ENCODE measurements at regions not wholly inside any gene's neighbourhood (a gene's known extent, or its start where the extent isn't known, plus 50 kb on each side); places are given as distances from the start of the nearest gene placed in this dataset.

DNA sequence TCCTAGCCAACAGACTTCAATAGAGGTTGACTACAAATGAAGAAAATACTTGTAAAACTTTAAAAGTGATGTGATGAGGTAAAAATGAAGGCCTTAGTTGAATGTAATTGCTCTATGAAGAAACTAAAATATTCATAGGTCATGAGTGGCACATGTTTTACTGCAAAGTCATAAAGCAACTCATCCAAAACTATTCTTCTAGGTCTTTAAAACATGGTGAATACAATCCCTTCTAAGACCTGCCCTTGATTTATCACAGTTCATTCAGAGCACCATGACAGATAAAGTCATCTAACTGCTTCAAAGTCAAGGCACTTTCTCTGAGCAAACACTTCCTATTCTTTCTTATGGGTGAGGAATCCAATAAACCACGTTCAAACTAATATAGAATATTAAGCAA lies 713.5 kb downstream of the SORCS1 start:
- no peak overlapping the region for H3K27ac ChIP-seq (ENCODE audit: insufficient read depth, low read length)
- no peak overlapping the region for H2AK9ac ChIP-seq (replicated peaks; ENCODE audit: low read depth, low read length, poor library complexity)
- peak overlapping the region; percentile 41 for H2BK5ac ChIP-seq (ENCODE audit: low read depth, low read length, poor library complexity, severe bottlenecking)
- no peaks in the 10 kb centered on the region for H3K36me3 ChIP-seq (ENCODE audit: control insufficient read depth, insufficient read depth, low read length)
- no peak overlapping the region for H3K18ac ChIP-seq (ENCODE audit: low read depth, low read length)
- H3K9me1 ChIP-seq (ENCODE audit: insufficient read depth, low read length): no peaks in the 10 kb centered on the region
- BruUV-seq (replicated peaks): no TSS peak
- in situ Hi-C loops (cut with MboI; ENCODE audit: low sequenced_read_pairs): no loop called here
- H3K4me1 ChIP-seq (ENCODE audit: control insufficient read depth, insufficient read depth, low read length): no peaks in the 10 kb centered on the region
- CTCF ChIA-PET: no interaction called here
- no peak overlapping the region for H2BK120ac ChIP-seq (ENCODE audit: low read depth, low read length)
- H3K4ac ChIP-seq (ENCODE audit: low read depth, low read length): no peak overlapping the region
- H4K5ac ChIP-seq (ENCODE audit: low read depth, low read length): no peak overlapping the region
- no peak overlapping the region for H3K14ac ChIP-seq (replicated peaks; ENCODE audit: low read depth, low read length)
- intact Hi-C loops (cut with micrococcal nuclease): no loop called here
- H4K91ac ChIP-seq (ENCODE audit: insufficient read depth, low read depth, low read length): no peak overlapping the region
- H2BK20ac ChIP-seq (ENCODE audit: low read depth, low read length): no peak overlapping the region
- no peak overlapping the region for H2AFZ ChIP-seq (replicated peaks; ENCODE audit: low read length, poor library complexity)
- no peak overlapping the region for H4K8ac ChIP-seq (ENCODE audit: low read depth in 2 of 2, low read length in 2 of 2)
- no peak overlapping the region for H2AK5ac ChIP-seq (ENCODE audit: low read depth, low read length)
- POLR2A ChIA-PET (ENCODE audit: unreplicated experiment): no interaction called here
- no peak overlapping the region for H3K4me3 ChIP-seq (ENCODE audit: insufficient read depth, low read depth, low read length)
- H3K9me3 ChIP-seq (ENCODE audit: control insufficient read depth, insufficient read depth, low read length): no peaks in the 10 kb centered on the region
- no peak overlapping the region for H3K56ac ChIP-seq (ENCODE audit: extremely low read depth, insufficient read depth, low read length)
- TF ChIP-seq ELK1 (IDR thresholded peaks at IDR 0.05; ENCODE audit: borderline replicate concordance, low read depth, low read length) (no peak), CHD1 (IDR thresholded peaks at IDR 0.05; ENCODE audit: low read depth, low read length) (no peak), SMC3 (IDR thresholded peaks at IDR 0.05; ENCODE audit: low read depth, low read length) (no peak), POLR2A (IDR thresholded peaks at IDR 0.05; ENCODE audit: low read depth, low read length) (no peak), NFE2L2 (IDR thresholded peaks at IDR 0.05; ENCODE audit: low read depth, low read length) (no peak), MXI1 (IDR thresholded peaks at IDR 0.05; ENCODE audit: borderline replicate concordance, low read depth, low read length) (no peak), MAFK (IDR thresholded peaks at IDR 0.05; ENCODE audit: low read depth, low read length) (no peak), BHLHE40 (IDR thresholded peaks at IDR 0.05; ENCODE audit: low read depth, low read length) (no peak), RAD21 (IDR thresholded peaks at IDR 0.05; ENCODE audit: low read length) (no peak), FOS (IDR thresholded peaks at IDR 0.05; ENCODE audit: low read depth, low read length) (no peak), CEBPB (IDR thresholded peaks at IDR 0.05; ENCODE audit: low read depth, low read length) (no peak), RCOR1 (IDR thresholded peaks at IDR 0.05; ENCODE audit: insufficient replicate concordance, low read length) (no peak), MAZ (IDR thresholded peaks at IDR 0.05; ENCODE audit: borderline replicate concordance, low read depth, low read length) (no peak), RFX5 (IDR thresholded peaks at IDR 0.05; ENCODE audit: low read depth, low read length) (no peak)
- TF ChIP-seq, protein P1, sequence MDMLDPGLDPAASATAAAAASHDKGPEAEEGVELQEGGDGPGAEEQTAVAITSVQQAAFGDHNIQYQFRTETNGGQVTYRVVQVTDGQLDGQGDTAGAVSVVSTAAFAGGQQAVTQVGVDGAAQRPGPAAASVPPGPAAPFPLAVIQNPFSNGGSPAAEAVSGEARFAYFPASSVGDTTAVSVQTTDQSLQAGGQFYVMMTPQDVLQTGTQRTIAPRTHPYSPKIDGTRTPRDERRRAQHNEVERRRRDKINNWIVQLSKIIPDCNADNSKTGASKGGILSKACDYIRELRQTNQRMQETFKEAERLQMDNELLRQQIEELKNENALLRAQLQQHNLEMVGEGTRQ (IDR thresholded peaks at IDR 0.05; ENCODE audit: low read depth, low read length): no peak
- TF ChIP-seq, protein P2, sequence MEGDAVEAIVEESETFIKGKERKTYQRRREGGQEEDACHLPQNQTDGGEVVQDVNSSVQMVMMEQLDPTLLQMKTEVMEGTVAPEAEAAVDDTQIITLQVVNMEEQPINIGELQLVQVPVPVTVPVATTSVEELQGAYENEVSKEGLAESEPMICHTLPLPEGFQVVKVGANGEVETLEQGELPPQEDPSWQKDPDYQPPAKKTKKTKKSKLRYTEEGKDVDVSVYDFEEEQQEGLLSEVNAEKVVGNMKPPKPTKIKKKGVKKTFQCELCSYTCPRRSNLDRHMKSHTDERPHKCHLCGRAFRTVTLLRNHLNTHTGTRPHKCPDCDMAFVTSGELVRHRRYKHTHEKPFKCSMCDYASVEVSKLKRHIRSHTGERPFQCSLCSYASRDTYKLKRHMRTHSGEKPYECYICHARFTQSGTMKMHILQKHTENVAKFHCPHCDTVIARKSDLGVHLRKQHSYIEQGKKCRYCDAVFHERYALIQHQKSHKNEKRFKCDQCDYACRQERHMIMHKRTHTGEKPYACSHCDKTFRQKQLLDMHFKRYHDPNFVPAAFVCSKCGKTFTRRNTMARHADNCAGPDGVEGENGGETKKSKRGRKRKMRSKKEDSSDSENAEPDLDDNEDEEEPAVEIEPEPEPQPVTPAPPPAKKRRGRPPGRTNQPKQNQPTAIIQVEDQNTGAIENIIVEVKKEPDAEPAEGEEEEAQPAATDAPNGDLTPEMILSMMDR (conservative IDR thresholded peaks at IDR 0.05; ENCODE audit: low read depth, low read length): no peak
- no CpG with 5 or more reads among the region's 1 CpG for WGBS, 2 experiments (ENCODE audit: extremely low coverage in 2 of 2, insufficient read length in 1 of 2)
- dilution Hi-C loops (cut with HindIII; ENCODE audit: low sequenced_read_pairs, unreplicated experiment): no loop called here
- no peaks in the 10 kb centered on the region for H4K20me1 ChIP-seq (ENCODE audit: insufficient read depth, low read length)
- no peak overlapping the region for H3K23ac ChIP-seq (ENCODE audit: low read depth, low read length)
- ATAC-seq (ENCODE audit: low read depth) (no peak), DNase-seq (peak; percentile 37)
- H3K9ac ChIP-seq (ENCODE audit: low read depth, low read length): no peak overlapping the region
- no peaks in the 10 kb centered on the region for H3K79me1 ChIP-seq (ENCODE audit: low read depth in 1 of 2, low read length in 2 of 2)
- H3K4me2 ChIP-seq (ENCODE audit: low read depth, low read length): no peak overlapping the region
- no peaks in the 10 kb centered on the region for H3K27me3 ChIP-seq (ENCODE audit: control insufficient read depth, insufficient read depth, low read length)
- H2BK15ac ChIP-seq (ENCODE audit: low read depth, low read length): no peak overlapping the region
